ENCODE measurements at regions not wholly inside any gene's neighbourhood (a gene's known extent, or its start where the extent isn't known, plus 50 kb on each side); places are given as distances from the start of the nearest gene placed in this dataset.

GRCh38 chr6:93165850-93166430 is 253.4 kb downstream of the EPHA7 start:
- WGBS, 2 donors = 20 to 23% methylated on average over 3 of the region's 3 CpGs
- no peak overlapping the region for H3K4me3 ChIP-seq
- ATAC-seq (no peak), DNase-seq (no peak), FAIRE-seq (no peak)
- no peaks in the 10 kb centered on the region for H3K36me3 ChIP-seq
- no peaks in the 10 kb centered on the region for H3K4me1 ChIP-seq
- intact Hi-C loops (cut with DNase I) = no loop called here
- H3K9me3 ChIP-seq = no peaks in the 10 kb centered on the region
- no peak for TF ChIP-seq CTCF (IDR thresholded peaks at IDR 0.05)
- no peak overlapping the region for H3K27ac ChIP-seq
- H3K27me3 ChIP-seq = no peaks in the 10 kb centered on the region

- Histone ChIP-seq H3K27ac (no peak overlapping the region), H3K27me3 (no peaks in the 10 kb centered on the region), H3K4me1 (no peaks in the 10 kb centered on the region), H3K36me3 (no peaks in the 10 kb centered on the region), H3K9me3 (no peaks in the 10 kb centered on the region), H3K4me3 (no peak overlapping the region)
- ATAC-seq (no peak), FAIRE-seq (no peak), DNase-seq (no peak)
- TF ChIP-seq CTCF (IDR thresholded peaks at IDR 0.05) = no peak
- intact Hi-C loops (cut with DNase I) = no loop called here
Measured at GRCh38 chr6:93164781-93165180, 254.6 kb downstream of the EPHA7 start.

- H3K27me3 ChIP-seq = no peaks in the 10 kb centered on the region
- no peaks in the 10 kb centered on the region for H3K4me1 ChIP-seq
- FAIRE-seq (no peak), DNase-seq (no peak), ATAC-seq (no peak)
- no peak for TF ChIP-seq CTCF (IDR thresholded peaks at IDR 0.05)
- H3K9me3 ChIP-seq = no peaks in the 10 kb centered on the region
- no peaks in the 10 kb centered on the region for H3K36me3 ChIP-seq
- no peak overlapping the region for H3K27ac ChIP-seq
- no peak overlapping the region for H3K4me3 ChIP-seq
- intact Hi-C loops (cut with DNase I) = no loop called here
- WGBS, 2 donors = 81 to 89% methylated on average over 3 of the region's 3 CpGs
Measured at GRCh38 chr6:93163146-93163545, 256.2 kb downstream of the EPHA7 start.

GRCh38 chr6:93139408-93140081 is 279.8 kb downstream of the EPHA7 start:
- Histone ChIP-seq H3K36me3 (no peaks in the 10 kb centered on the region), H3K27me3 (no peaks in the 10 kb centered on the region), H3K4me1 (no peaks in the 10 kb centered on the region), H3K27ac (no peak overlapping the region), H3K4me3 (no peak overlapping the region), H3K9me3 (no peaks in the 10 kb centered on the region)
- DNase-seq = no peak
- ATAC-seq = no peak
- FAIRE-seq = no peak
- WGBS, 2 donors = 73 to 85% methylated on average over 4 of the region's 4 CpGs
- no peak for TF ChIP-seq CTCF (IDR thresholded peaks at IDR 0.05)
- intact Hi-C loops (cut with DNase I) = no loop called here

- intact Hi-C loops (cut with DNase I) = no loop called here
- DNase-seq (no peak), FAIRE-seq (no peak), ATAC-seq (no peak)
- WGBS, 2 donors = 58 to 61% methylated on average over 2 of the region's 2 CpGs
- Histone ChIP-seq H3K27ac (no peak overlapping the region), H3K36me3 (no peaks in the 10 kb centered on the region), H3K4me1 (no peaks in the 10 kb centered on the region), H3K9me3 (no peaks in the 10 kb centered on the region), H3K27me3 (no peaks in the 10 kb centered on the region), H3K4me3 (no peak overlapping the region)
- TF ChIP-seq CTCF (IDR thresholded peaks at IDR 0.05) = no peak
Measured at GRCh38 chr6:93136111-93136510, 283.2 kb downstream of the EPHA7 start.
